Cardiac fibroblast (primary cell): ENCODE measurements at regions not wholly inside any gene's neighbourhood (a gene's known extent, or its start where the extent isn't known, plus 50 kb on each side); places are given as distances from the start of the nearest gene placed in this dataset.

Experiments used
- DNase-seq, 2 donors: peaks; one replicate each; pipeline versions ENCODE4 v3.0.0 to v3.0.0-alpha.2; 2010; ENCODE audit warnings: low read depth in 2 of 2
- H3K4me3 ChIP-seq, 2 donors: replicated peaks in 1 of 2; 1 replicate in 1 of 2; 2 replicates in 1 of 2; pipeline ENCODE4 v1.5.1; 2011; ENCODE audit warnings: low read depth in 2 of 2, low read length in 2 of 2, mild to moderate bottlenecking in 2 of 2, moderate library complexity in 1 of 2
- CTCF ChIP-seq: IDR thresholded peaks from one replicate; pipeline ENCODE4 v1.5.1; 2011; ENCODE audit warnings: low read depth, mild to moderate bottlenecking, low read length, inconsistent platforms

DNA sequence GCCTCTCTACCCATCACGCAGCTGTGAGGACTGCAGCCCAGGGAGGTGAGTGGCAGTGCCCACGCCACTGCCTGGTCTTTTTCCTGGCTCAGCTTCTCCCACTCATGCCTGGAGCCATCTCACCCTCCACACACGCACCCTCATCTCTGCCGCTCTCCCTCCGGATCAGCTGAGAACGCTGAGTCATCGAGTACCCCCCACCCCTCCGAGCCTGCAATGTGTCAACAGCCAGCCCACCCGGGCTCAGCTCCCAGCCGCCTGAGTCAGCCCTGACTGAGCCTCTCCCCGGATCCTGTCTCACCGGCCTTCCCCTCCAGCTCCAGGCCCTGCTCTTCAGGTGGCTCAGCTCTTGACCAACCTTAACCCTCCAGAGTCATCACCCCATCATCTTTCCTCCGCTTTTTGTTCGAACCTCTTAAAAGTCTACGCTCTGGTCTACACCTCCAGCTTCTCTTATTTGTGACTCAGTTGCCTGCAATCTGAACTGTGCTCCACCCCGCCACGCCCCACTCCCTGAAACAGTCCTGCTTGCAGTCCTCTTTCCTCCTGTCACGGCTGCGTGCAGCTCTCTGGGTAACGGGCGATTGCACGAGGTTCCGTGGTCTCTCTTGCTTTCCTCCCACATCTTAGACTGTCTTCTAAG, 94.4 kb upstream of the ASAP2 start:
- no peak for TF ChIP-seq CTCF
- no peak overlapping the region for H3K4me3 ChIP-seq
- peak; percentile 85 to 91 for DNase-seq

DNA sequence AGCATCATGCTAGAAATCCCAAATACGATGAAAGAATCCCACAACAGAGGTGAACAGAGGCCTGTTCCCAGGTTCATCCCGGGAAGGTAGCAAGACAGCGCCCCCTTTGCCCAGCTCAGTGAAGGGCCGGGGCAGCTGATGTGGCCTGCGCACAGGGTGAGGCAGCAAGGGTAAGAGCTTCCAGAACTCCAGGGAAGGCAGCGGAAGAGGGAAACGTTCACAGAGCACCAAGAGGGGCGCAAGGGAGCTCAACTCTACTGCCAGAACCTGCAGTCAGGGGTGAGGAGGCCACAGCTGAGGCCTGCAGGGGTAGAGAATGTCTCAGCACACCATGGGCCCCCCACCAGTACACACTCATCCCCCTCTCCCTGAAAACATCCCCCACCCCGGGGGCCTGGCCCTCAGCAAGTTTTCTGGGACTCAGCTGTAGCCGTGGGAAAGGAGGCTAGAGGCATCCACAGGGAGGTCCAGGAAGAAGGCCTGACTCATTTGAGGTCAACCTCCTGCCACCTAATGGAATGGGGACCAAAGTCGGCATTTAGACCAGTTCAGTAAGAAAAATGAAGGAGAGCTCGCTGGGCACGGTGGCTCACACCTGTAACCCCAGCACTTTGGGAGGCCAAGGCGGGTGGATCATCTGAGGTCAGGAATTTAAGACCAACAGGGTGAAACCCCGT, 95.6 kb upstream of the ASAP2 start:
- peak in 1 of 2 donors; percentile 49 for DNase-seq
- peak; percentile 41 for TF ChIP-seq CTCF
- H3K4me3 ChIP-seq: no peak overlapping the region

DNA sequence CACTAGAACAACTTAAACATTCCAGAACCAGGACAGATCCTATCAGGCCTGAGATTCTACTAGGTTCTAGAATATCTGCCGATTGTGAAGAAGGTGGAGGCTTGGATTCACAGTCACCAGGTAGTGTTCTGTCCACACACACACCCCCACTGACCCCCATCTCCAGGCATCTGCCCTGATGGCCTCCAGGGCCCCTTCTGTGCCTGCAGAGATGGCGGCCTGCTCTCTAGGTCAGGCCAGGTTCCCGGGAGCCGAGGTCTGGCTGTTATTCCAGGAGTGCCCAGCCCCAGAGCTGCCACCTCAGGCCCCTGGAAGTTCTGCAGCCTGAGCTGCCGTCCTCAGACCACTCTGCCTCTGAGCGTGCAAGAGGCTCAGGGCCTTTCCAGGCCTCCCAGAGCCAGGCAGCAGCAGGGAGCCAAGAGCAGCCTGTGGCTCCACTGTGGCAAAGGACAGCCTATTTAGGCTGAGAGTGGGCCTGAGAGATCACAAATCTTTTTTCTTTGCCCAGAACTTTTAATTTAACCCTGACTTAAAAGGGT, 96.2 kb upstream of the ASAP2 start:
- no peak for TF ChIP-seq CTCF
- no peak for DNase-seq
- no peak overlapping the region for H3K4me3 ChIP-seq

DNA sequence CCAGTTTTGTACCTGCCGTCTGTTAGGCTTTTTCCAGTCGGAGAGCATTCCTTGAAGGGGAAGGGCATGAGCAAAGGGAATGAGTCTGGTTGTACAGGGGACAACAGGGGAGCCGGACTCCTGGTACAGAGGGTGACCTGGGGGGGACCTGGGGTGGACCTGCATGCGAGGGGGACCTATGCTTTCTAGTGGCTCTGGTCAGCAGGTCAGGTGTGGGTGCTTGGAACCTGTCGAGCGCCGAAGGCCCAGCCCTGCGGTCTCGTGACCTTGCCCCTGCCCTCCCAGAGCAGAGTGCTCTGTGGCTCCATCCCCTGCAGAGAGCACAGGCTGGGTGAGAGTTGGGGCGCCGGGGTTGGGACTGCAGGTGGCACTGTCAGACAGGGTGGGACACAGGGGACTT, 96.7 kb upstream of the ASAP2 start:
- no peak for TF ChIP-seq CTCF
- no peak overlapping the region for H3K4me3 ChIP-seq
- DNase-seq: no peak

- no peak for TF ChIP-seq CTCF
- DNase-seq: no peak
- no peak overlapping the region for H3K4me3 ChIP-seq
These were observed 98.2 kb upstream of the ASAP2 start for GRCh38 chr2:9108210-9108967.

GRCh38 chr2:9107168-9108025, 99.2 kb upstream of the ASAP2 start:
- no peak for TF ChIP-seq CTCF
- DNase-seq: peak in 1 of 2 donors; percentile 37

More at GRCh38 chr2:9107168-9108025, 99.2 kb upstream of the ASAP2 start:
- no peak overlapping the region for H3K4me3 ChIP-seq
